RWPE1 (cell line): ENCODE measurements at regions not wholly inside any gene's neighbourhood (a gene's known extent, or its start where the extent isn't known, plus 50 kb on each side); places are given as distances from the start of the nearest gene placed in this dataset.

Experiments
- CTCF ChIA-PET: fragments of 350-600 bp; sonication (Branson Sonifier 250); formaldehyde crosslinking; extraction: SDS; loops from one replicate; lab custom pipeline; 2021; lab: Yijun Ruan, JAX
- POLR2A ChIA-PET: fragments of 400-600 bp; formaldehyde crosslinking; extraction: SDS; loops from one replicate; lab custom pipeline; 2020; ENCODE audit warnings: antibody characterized with exemption; ENCODE audit not compliant: low non-redundant PET; lab: Yijun Ruan, JAX
- DNase-seq: peaks from one replicate; pipeline ENCODE4 v3.0.0; 2012; ENCODE audit warnings: low spot score
- H3K27ac ChIP-seq: fragments of 450-650 bp; 2 replicates; pipeline ENCODE4 v1.5.1; 2017
- CTCF ChIP-seq: fragments of 450-650 bp; conservative IDR thresholded peaks from 2 replicates; pipeline ENCODE4 v1.5.1; 2017; ENCODE audit warnings: low read depth, mild to moderate bottlenecking

GRCh38 chr5:97628031-97628430 lies 445.0 kb upstream of the RIOK2 start:
- no peak for DNase-seq
- H3K27ac ChIP-seq = no peak overlapping the region
- TF ChIP-seq CTCF = no peak
- ChIA-PET POLR2A (no interaction called here), CTCF (no interaction called here)

- TF ChIP-seq CTCF = no peak
- no peak for DNase-seq
- H3K27ac ChIP-seq = no peak overlapping the region
- ChIA-PET POLR2A (no interaction called here), CTCF (interaction anchor here (0.8 kb wide), 1 partner anchor 538 kb away, joined by 6 read pairs; no protein-coding TSS in a partner anchor)
These were observed 445.8 kb upstream of the RIOK2 start for GRCh38 chr5:97628807-97629206.

- H3K27ac ChIP-seq = no peak overlapping the region
- DNase-seq = no peak
- POLR2A ChIA-PET = no interaction called here
- TF ChIP-seq CTCF = no peak
- CTCF ChIA-PET = interaction anchor here (0.8 kb wide), 1 partner anchor 538 kb away, joined by 6 read pairs; no protein-coding TSS in a partner anchor
These were observed 446.2 kb upstream of the RIOK2 start for GRCh38 chr5:97629276-97629675.

GRCh38 chr5:97635553-97635952 lies 452.5 kb upstream of the RIOK2 start:
- no peak for TF ChIP-seq CTCF
- POLR2A ChIA-PET = no interaction called here
- no peak for DNase-seq
- no peak overlapping the region for H3K27ac ChIP-seq
- CTCF ChIA-PET = interaction anchor here (0.7 kb wide), 1 partner anchor 342 kb away, joined by 4 read pairs; no protein-coding TSS in a partner anchor

GRCh38 chr5:97636766-97637165 lies 453.7 kb upstream of the RIOK2 start:
- DNase-seq = no peak
- TF ChIP-seq CTCF = no peak
- ChIA-PET CTCF (no interaction called here), POLR2A (no interaction called here)
- no peak overlapping the region for H3K27ac ChIP-seq

- no peak overlapping the region for H3K27ac ChIP-seq
- ChIA-PET POLR2A (no interaction called here), CTCF (no interaction called here)
- no peak for TF ChIP-seq CTCF
- no peak for DNase-seq
These were observed 458.0 kb upstream of the RIOK2 start for GRCh38 chr5:97641081-97641480.
